Raji (cell line): ENCODE measurements at regions not wholly inside any gene's neighbourhood (a gene's known extent, or its start where the extent isn't known, plus 50 kb on each side); places are given as distances from the start of the nearest gene placed in this dataset.

Experiments used
- POLR2A ChIP-seq: IDR thresholded peaks from 2 replicates; pipeline ENCODE4 v1.6.1; 2011; ENCODE audit warnings: low read depth, low read length, control low read depth; ENCODE audit not compliant: insufficient read depth

GRCh38 chr2:143893371-143893770, 626.5 kb downstream of the ZEB2 start:
- no peak for TF ChIP-seq POLR2A

DNA sequence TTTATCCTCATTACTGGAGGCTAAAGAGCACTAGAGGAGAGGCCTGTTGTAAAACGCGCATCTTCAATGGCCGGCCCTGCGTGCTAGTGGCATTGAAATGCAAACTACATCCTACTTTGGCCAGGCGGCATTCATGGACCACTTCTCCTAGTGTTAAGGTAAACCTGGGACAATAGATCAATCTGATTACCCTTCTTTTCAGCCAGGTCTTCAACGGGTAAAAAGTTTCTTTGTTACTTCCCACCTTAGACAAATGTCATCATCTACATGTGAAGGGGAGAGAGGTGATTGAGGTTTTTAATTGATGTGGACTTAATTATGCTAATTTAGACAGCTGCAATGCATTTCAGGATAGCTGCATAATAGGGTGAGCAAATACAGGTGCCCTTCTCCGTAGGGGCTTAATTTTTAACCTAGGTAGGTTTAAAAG, 628.0 kb downstream of the ZEB2 start:
- TF ChIP-seq POLR2A: no peak

GRCh38 chr2:143890798-143891197, 629.1 kb downstream of the ZEB2 start:
- TF ChIP-seq POLR2A: no peak

DNA sequence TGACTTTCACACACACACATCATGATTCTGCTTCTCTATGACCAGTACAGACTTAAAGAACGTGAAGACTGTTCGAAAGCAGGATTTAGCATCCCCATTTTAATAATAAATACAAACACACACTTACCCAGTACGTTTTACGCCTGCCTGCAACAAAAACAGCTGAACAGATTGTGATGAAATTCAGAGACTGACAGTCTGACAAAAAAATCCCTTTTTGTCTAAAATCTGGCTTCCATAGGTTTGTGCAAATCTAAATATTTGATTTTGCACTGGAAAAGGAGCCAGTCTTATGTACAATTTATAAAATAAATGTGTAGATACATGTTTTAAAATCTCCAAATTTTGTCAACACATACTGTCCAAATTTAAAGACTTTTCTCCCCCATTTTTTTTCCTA, 630.7 kb downstream of the ZEB2 start:
- TF ChIP-seq POLR2A: no peak

DNA sequence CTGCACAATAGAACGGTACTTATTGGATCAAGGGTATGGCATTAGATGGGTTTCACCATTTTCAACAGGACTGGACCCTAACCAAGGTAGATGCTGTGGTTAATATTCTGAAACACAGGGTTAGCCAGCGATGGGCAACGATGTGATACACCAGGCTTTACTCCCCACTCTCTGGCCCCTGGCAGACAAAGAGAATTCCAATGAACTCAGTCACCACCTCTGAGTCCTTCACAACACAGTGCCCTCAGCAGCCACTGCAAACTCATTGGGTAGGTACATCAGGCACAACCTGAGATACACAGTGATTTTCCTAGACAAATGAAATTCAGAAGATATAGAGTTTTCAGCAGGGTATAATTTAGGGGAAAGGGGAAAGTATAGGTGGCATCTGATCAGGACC, 634.5 kb downstream of the ZEB2 start:
- TF ChIP-seq POLR2A: no peak

GRCh38 chr2:143881246-143881645, 638.7 kb downstream of the ZEB2 start:
- TF ChIP-seq POLR2A: no peak

- TF ChIP-seq POLR2A: no peak
Measured at GRCh38 chr2:143877876-143878530, 641.9 kb downstream of the ZEB2 start.

DNA sequence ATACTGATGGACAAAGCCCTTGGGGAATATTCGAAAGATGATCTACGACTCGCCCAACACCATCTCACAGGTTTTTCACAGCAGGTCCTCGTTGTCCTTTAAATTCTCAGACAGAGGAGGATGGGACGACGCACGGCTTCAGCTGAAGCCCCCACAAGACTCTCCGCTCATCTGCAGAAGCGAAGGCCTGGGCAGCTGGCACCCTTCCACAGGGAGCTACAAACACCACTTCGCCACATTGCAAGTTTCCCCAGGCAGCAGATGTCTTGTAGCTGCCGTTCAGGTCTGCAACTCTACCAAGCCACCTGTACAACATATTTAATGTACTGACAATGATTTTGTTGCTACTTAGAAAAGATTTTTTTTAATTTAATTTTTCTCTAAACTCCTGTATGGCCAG, 642.9 kb downstream of the ZEB2 start:
- no peak for TF ChIP-seq POLR2A

- no peak for TF ChIP-seq POLR2A
Measured at GRCh38 chr2:143875295-143876233, 644.4 kb downstream of the ZEB2 start.

- no peak for TF ChIP-seq POLR2A
Measured at GRCh38 chr2:143873886-143874285, 646.0 kb downstream of the ZEB2 start.

DNA sequence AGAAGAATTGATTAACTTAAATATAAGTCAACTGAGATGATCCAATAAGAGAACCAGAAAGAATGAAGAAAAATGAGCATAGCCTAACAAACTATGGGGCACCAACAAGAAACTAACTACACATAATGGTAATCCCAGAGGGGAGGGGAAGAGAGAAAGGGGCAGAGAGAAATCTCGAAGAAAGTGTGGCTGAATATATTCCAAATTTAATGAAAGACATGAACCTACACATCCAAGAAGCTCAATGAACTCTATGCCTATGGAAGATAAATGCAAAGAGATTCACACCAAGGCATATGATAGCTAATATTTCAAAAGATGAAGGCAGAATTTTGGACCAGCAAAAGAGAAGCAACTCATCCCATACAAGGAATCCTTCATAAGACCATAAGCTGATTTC, 649.2 kb downstream of the ZEB2 start:
- no peak for TF ChIP-seq POLR2A

DNA sequence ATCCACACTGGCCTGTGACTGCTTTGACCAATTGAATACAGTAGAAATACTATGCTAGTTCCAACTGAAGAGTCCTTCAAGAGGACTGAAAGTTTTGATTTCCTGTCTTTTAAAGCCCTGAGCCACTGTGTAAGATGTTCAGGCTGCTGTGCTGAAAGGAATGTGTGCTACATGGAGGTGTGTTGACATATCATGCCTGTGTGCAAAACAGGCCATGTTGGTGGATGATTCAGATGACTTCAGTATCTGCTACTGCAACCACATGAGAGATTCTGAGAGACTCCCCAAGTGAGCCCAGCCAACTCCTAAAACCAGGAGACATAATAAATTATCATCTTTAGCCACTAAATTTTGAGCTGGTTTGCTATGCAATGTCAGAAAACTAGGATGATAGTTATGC, 662.9 kb downstream of the ZEB2 start:
- TF ChIP-seq POLR2A: no peak

GRCh38 chr2:143852759-143853158, 667.2 kb downstream of the ZEB2 start:
- no peak for TF ChIP-seq POLR2A

GRCh38 chr2:143850084-143850483, 669.8 kb downstream of the ZEB2 start:
- TF ChIP-seq POLR2A: no peak

DNA sequence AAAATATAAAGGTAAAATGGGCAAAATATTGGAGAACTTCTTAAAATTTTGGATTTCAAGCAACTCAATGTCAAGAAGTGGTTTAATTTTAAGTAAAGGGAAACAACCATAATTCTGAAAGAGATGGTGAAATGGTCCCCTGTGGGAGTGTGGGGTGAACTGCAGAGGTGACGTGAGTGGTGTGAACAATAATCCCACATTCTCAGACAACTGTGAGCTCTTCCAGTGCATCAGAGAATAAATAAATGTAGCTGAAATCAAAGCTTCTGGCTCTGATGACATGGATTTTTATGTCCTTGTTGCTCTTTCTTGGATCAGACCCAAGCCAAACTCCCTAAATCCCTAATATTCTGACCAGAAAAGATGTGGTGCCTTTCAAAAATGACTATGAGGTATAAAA, 672.7 kb downstream of the ZEB2 start:
- TF ChIP-seq POLR2A: no peak

- no peak for TF ChIP-seq POLR2A
Measured at GRCh38 chr2:143844986-143845385, 674.9 kb downstream of the ZEB2 start.
